ENCODE measurements at regions not wholly inside any gene's neighbourhood (a gene's known extent, or its start where the extent isn't known, plus 50 kb on each side); places are given as distances from the start of the nearest gene placed in this dataset.

- DNase-seq (ENCODE audit: low read depth): peak; percentile 24
These were observed 102.9 kb upstream of the PRL start for GRCh38 chr6:22399693-22400092.

- DNase-seq (ENCODE audit: low read depth): no peak
These were observed 104.4 kb upstream of the PRL start for GRCh38 chr6:22401206-22401605.

- no peak for DNase-seq (ENCODE audit: low read depth)
These were observed 105.1 kb upstream of the PRL start for GRCh38 chr6:22401932-22402331.

GRCh38 chr6:22409486-22409885, 112.7 kb upstream of the PRL start:
- no peak for DNase-seq (ENCODE audit: low read depth)

DNA sequence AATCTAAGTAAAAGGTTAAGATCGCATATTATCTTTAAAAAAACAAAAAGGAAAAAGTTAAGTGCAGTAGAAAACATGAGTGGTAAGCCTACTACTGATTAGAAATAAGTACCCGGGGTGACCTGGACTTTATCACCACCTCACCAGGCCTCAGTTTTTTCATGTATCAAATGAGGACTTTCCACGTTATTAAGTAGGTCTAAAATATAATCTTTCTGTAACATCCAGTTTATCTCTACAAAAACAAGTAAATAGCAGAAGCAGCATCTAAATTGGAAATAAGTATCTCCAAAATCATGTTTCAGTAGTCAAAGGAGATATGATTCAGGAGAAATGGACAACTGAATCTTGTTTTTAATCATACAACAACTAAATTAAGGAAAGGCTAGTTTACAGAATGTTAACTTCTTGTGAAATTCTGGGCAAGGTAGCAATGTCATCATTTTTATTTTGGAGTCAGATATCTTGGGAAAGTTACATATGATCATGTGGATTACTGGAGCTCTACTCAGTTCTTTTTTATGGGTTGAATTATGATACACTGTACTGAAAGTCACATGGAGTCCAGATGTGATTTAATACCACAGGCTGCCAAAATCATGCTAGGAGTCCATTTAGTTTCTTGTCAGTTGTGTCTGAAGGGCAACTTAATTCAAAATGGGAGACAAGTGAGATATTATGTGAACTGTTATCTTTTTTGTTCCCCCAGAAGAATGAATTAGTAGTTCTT, 114.7 kb upstream of the PRL start:
- DNase-seq (ENCODE audit: low read depth): no peak

- DNase-seq (ENCODE audit: low read depth): no peak
These were observed 116.2 kb upstream of the PRL start for GRCh38 chr6:22412994-22413393.

DNA sequence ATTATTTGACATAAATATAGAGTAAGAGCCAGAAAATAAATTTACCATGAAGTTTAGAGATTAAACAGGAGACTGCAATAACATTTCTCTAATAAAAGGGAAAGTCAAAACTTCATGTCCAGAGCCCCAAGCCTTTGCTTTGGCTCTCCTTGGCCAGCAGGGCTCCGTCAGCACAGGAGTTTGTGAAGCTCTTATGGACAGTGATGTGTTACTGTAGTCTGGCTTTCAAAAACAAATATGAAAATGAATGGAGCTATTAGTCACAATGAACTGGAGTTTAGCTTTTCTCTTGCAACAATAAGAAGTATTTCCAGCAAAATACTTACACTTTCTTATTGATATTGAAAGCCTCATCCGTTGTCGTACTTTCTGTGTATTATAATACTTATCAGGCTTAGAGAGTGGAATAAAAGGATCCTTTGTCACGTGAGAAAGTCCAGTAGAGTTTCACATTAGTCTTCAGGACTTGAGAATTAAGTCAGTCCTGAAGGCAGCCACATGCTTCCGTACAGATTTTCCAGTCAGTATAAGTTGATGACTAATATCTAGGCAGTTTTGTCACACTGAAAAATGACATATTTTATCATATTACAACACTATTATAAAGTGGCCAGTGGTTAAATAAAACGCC, 117.0 kb upstream of the PRL start:
- no peak for DNase-seq (ENCODE audit: low read depth)

DNA sequence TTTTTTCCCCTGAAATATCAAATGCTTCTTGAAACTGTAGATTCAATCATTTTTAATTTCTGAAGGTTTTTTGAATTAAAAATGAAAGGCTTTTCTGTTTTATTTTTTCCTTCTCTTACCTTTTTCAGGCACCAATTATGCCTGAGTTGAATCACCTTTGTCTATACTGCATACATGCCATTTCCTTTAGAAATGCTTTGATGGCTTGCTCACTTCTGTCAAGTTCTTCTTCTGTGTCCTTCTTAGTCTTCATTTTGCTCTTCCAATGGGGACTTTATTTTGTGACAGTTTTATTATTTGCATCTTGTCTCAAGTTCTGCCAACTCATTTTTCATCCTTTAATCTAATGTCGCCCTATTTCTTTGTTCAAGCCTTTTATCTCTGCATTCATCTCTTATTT, 121.9 kb upstream of the PRL start:
- DNase-seq (ENCODE audit: low read depth): no peak

- DNase-seq (ENCODE audit: low read depth): peak; percentile 0
These were observed 124.4 kb upstream of the PRL start for GRCh38 chr6:22421198-22421597.

GRCh38 chr6:22424196-22424595, 127.4 kb upstream of the PRL start:
- no peak for DNase-seq (ENCODE audit: low read depth)

DNA sequence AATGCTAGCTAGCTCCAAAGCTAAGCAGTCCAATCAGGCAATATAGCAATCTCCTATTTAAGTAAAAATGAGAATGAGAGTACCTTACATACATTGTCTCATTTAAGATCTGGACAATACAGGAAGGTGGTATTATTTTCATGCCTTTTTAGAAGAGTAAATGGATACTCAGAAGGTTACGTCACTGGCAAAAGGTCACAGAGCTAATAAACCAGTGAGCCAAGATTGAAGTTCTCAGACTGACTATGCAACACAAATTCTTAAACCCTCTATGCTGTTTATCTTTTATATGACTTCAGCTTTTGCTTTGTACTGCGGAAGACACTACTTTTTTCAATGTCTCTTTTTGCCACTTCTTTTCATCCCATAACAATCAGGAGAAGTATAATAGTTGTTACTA, 135.2 kb upstream of the PRL start:
- no peak for DNase-seq (ENCODE audit: low read depth)

GRCh38 chr6:22433745-22434144, 135.6 kb upstream of the HDGFL1 start:
- DNase-seq (ENCODE audit: low read depth): peak; percentile 10

DNA sequence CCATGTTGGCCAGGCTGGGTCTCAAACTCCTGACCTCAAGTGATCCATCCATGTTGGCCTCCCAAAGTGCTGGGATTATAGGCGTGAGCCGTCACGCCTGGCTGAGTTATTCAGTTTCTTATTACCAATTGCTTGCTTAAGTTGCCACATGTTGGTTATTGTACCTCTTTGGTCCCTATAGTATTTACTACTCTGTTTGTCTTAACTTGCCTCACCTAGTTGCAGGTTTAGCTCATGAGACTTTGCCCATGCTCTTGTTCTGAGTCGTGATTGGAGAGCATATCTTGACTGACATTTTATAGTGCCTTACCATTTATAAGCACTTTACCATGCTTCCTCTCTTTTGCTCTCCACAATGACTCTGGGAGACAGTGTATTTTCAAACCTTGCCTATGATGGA, 134.2 kb upstream of the HDGFL1 start:
- no peak for DNase-seq (ENCODE audit: low read depth)

- no peak for DNase-seq (ENCODE audit: low read depth)
These were observed 133.2 kb upstream of the HDGFL1 start for GRCh38 chr6:22436134-22436533.

DNA sequence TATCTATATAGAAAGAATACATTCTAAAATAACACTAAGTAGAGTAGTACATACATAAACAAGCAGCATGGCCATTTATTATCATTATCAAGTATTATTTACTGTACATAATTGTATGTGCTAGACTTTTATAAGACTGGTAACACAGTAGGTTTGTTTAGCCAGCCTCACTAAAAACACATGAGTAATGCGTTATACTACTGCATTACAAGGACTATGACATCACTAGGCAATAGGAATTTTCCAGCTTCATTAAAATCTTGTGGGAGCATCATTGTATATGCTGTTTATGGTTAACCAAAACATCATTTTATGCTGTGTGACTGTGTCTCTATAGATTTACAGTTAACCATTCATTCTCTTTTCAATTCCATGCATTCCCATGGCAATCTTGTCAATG, 131.7 kb upstream of the HDGFL1 start:
- DNase-seq (ENCODE audit: low read depth): no peak

- no peak for DNase-seq (ENCODE audit: low read depth)
These were observed 126.5 kb upstream of the HDGFL1 start for GRCh38 chr6:22442826-22443225.

DNA sequence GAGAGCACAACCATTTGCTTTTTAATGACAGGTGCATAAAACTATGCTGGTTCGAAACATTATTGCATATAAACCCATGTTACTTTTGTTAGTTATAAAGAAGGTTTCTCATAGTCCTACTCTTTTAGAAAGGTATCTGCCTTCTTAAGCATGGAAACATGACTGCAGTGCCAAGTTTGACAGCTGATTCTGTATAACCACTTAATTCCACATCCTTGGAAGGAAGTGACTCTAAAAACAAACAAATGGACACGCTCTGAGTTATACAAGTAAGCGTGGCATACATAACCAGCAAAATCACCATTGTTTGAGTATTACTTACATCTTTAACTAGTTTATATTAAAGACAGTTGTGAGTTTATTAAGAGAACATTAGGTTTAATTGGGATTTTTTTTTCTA, 125.0 kb upstream of the HDGFL1 start:
- peak; percentile 10 for DNase-seq (ENCODE audit: low read depth)

- DNase-seq (ENCODE audit: low read depth): no peak
These were observed 123.4 kb upstream of the HDGFL1 start for GRCh38 chr6:22445946-22446345.

DNA sequence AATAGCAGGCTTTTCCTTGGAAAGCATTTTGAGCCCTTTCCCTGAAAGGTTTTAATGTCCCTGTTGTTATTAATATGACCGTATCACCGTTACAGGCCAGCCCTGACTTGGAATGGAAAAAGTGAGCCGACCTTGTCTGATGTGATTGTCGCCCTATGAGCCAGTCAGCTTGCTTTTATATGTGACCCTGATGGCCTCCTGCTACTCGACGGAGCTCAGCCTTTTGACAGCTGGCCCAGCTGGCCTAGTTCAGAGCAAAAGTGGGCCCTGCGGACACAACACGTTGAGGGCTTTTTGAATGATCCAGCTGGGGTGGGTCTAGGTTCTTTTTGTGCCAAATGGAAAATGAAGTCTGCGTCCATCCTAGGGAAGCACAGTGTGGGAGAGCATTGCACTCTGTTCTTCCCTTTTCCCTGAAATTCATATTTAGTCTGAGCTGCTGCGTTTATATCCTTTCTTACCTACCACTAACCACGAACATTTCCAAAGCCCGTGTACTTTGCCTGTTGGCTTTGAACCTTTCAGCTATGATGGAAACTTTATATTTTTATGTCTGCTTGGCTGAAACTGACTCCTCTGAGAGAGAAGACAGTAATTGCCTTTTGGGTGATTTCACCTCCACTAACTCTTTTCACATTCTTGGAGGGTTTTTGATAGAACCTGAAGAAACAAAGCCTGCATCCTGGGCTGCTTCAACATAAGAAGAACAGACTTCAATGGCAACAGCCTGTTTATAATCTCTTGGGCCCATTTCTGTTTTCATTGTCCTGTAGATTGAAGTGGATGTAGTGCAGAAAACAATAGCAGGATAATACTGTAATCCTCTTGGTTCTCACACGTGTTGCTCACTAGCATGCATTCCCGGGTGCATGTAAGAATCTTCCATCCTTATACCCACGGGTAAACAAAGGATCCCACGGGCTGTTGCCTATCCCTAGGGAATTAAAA, 121.8 kb upstream of the HDGFL1 start:
- DNase-seq (ENCODE audit: low read depth): no peak

DNA sequence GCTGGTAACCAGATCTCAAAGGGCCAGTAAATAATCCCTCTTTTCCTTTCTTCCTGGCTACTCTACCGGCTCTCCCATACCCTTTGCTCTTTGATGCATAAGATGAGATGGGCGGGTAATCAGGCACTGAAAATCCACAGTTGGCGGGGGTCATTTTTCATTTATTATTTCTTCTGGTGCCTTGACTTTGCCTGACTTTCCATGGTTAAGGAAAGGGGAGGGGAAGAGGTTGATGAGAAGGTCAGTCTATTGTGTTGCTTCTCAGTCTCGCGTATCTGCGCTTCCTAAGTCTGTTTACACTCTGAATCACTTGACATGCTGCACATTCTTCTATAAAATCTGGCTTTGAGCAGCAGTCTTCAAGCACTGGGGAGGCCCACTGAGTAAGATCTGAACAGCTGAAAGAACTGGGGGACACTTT, 121.1 kb upstream of the HDGFL1 start:
- DNase-seq (ENCODE audit: low read depth): peak; percentile 38

GRCh38 chr6:22451962-22452361, 117.4 kb upstream of the HDGFL1 start:
- DNase-seq (ENCODE audit: low read depth): no peak

- no peak for DNase-seq (ENCODE audit: low read depth)
These were observed 114.0 kb upstream of the HDGFL1 start for GRCh38 chr6:22455378-22455777.
